Motor neuron (in vitro differentiated cells): ENCODE measurements at regions not wholly inside any gene's neighbourhood (a gene's known extent, or its start where the extent isn't known, plus 50 kb on each side); places are given as distances from the start of the nearest gene placed in this dataset.
A peak's percentile ranks its signal among the peaks of the same experiment; 100 is the strongest.

Source experiments
- ATAC-seq, 8 experiments: fragments of 200-7000 bp; cut with Tn5 transposase; replicated peaks in 6 of 8; 2 replicates each; pipeline ENCODE4 v1.8.0; 2021; ENCODE audit warnings: mild to moderate bottlenecking in 8 of 8, moderate library complexity in 8 of 8
- H3K27ac ChIP-seq, 2 donors: fragments of 250-450 bp; sonication (Bioruptor Pico); 2 replicates each; pipeline ENCODE4 v1.9.0; 2021; ENCODE audit warnings: antibody characterized with exemption in 2 of 2, mild to moderate bottlenecking in 2 of 2, moderate library complexity in 1 of 2
- H3K4me1 ChIP-seq, 2 donors: fragments of 250-450 bp; sonication (Bioruptor Pico); replicated peaks in 1 of 2; 2 replicates each; pipeline ENCODE4 v1.6.1; 2021; ENCODE audit warnings: antibody characterized with exemption in 2 of 2, mild to moderate bottlenecking in 2 of 2, moderate library complexity in 1 of 2
- H3K4me3 ChIP-seq, 5 donors: fragments of 250-450 bp; sonication (Bioruptor Pico); 2 replicates each; pipeline ENCODE4 v1.9.0; 2021; ENCODE audit warnings: antibody characterized with exemption in 5 of 5, mild to moderate bottlenecking in 5 of 5, moderate library complexity in 4 of 5
- WGBS, 10 experiments: fragments of 450-650 bp; shearing (Covaris generic); methylation state at CpG; one replicate each; pipeline ENCODE4 v1.0.0; 2022; 5-methylcytosine and 5-hydroxymethylcytosine counted together
- in situ Hi-C, 9 experiments: fragments of 400-800 bp; cut with MboI; loops; one replicate each; pipeline ENCODE4 v1.15.0; 2021; ENCODE audit warnings: low sequenced_read_pairs in 9 of 9, low pct_unique_long_range_greater_than_20kb in 2 of 9; ENCODE audit not compliant: unreplicated experiment in 9 of 9

DNA sequence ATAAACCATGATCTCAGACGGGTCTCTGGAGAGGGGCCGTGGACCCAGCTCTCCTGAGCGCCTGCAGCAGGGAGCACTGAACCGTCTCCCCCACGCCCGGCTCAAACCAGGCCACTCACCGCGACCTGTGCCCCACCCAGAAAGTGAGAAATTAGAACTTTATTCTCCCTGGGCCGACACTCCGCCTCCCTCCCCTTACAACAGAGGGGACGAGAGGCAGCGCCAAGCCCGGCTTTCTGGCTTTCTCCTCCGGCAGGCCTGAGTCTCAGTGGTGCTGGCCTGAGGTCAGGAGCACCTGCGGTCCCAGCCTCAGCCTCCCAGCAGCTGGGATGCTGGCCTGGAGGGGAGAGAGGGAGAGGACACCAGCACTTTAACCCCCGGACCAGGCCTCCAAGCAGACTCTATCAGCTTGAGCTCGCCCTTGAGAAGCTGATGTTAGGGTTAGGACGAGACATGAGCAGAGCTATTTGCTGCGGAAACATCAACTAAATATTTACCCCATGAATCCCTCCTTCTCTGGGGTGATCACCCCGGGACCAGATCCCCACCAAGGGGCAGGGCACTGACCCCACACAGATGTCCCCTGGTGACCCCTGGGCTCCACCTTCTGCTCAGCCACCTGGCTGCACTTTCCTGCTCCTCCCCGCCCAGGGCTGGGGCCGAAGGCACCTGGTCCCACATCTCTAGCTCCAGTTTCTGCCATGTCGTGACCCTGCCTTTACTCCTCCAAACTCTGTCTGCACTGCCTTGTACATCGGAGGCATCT lies 856.3 kb upstream of the SALL3 start:
- H3K4me3 ChIP-seq = no peak overlapping the region
- H3K27ac ChIP-seq = no peak overlapping the region
- 15 to 96% (median 45%) methylated on average over 2 to 12 of the region's 24 CpGs; no CpG with 5 or more reads in 1 of the 10 experiments for WGBS, 10 experiments
- H3K4me1 ChIP-seq = peaks cover 0 to 4% of the 10 kb centered on the region in 2 donors
- no peak for ATAC-seq
- in situ Hi-C loops = no loop called here

DNA sequence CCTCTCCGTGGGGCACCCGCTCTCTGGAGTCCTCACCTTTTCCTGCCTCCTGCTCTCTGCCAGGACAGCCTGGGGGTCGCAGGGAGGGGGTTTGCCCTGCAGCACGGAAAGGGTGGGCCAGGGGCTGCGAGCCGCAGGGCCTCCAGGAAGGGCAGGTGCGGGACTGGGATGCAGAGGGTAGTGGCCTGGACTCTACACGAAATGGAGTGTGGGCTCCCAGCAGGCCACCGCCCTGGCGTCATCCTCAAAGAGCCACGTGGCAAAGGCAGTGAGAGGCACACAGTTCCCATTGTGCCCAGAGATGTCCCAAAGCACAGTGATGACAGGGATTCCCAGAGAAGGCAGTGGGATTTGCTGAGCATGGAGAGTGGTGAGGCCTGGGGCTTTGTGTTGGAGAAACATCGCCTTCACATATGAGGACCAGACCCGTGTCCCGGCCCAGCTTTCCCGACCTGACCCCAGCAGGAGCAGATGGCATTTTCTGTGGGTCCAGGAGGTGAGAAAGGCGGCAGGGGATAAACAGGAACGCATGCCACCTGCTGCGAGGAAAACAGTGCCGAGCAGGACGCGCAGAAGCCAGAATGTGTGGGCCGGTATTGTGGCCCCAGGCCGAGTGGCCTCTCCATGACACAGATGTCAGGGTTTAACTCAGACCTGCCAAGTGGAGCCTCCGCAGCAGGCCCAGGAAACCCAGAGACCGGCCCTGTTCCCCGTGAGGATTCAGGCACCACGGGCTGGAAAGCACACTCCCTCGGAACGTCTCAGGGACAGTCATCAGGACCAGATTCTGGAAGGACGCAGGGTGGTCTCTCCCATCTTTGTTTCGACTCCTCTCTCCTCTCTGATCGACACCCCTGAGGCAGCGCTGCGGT lies 855.5 kb upstream of the SALL3 start:
- Histone ChIP-seq H3K4me3 (no peak overlapping the region), H3K4me1 (peaks cover 0 to 4% of the 10 kb centered on the region in 2 donors), H3K27ac (no peak overlapping the region)
- 0 to 100% (median 62%) methylated on average over 4 to 11 of the region's 34 CpGs; no CpG with 5 or more reads in 6 of the 10 experiments for WGBS, 10 experiments
- ATAC-seq = no peak
- in situ Hi-C loops = no loop called here

DNA sequence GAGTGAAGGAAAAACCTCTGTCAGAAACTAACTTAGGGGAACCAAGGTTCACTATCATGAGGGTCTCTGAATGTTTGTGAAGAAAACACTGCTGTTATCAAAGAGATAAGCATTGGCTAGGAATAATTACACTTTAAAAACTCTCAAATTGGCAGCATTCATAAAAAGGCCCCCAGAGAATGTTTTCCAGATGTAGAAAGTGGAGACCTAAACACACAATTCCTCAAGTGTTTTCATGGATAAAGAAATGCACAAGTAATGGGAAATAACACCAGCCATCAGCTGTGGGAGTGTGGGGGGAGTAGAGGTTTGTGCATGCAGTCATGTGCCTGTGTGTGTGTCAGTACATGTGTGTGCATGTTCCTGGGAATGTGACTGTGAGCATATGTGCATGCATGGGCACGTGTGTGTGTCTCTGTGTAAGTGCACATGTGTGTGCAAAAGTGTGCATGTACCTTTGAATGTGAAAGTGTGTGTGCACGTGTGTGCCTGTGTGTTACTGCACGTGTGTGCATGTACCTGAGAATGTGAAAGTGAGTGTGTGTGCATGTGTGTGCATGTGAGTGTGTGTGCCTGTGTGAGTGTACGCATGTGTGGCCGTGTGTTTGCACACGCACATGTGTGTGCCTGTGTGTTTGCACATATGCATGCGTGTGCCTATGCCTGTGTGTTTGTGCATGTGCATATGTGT lies 854.3 kb upstream of the SALL3 start:
- Histone ChIP-seq H3K27ac (no peak overlapping the region), H3K4me1 (peaks cover 0 to 4% of the 10 kb centered on the region in 2 donors), H3K4me3 (no peak overlapping the region)
- in situ Hi-C loops = no loop called here
- no peak for ATAC-seq
- WGBS, 10 experiments = 31 to 94% (median 75%) methylated on average over 1 to 7 of the region's 7 CpGs; no CpG with 5 or more reads in 6 of the 10 experiments

DNA sequence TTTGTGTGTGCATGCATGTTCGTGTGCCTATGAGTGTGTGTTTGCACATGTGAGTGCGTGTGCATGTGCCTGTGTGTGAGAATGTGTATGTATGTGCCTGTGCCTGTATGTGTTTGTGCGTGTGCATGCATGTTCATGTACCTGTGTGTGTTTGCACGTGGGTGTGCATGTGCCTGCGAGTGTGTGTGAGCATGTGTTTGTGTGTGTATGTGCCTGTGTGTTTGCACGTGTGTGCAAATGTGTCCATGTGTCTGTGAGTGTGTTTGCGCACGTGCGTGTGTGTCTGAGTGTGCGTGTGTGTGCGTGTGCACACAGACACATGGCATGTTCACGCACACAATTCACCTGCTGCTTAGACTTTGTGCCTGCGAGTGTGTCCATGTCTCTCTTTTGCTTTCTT lies 853.5 kb upstream of the SALL3 start:
- in situ Hi-C loops = no loop called here

DNA sequence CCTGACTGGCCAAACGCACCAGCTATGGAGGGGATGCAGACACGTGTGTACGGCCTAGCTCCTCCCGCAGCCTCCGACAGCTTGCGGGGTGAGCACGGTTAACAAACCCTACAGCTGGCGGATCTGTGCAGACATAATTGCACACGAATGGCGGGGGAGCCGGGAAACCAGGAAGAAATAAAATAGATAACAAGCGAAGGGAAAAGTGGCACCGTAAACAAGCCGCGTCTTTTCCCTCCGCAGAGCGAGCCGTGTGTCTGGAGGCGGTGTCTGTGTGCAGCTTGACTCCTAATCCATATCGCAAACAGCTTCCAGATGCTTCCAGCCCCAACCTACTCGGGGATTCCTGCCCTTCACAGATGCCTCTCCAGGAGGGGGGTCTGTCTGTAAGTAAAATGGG lies 853.1 kb upstream of the SALL3 start:
- in situ Hi-C loops = no loop called here

More for the DNA sequence above, 853.5 kb upstream of the SALL3 start:
- no peak for ATAC-seq
- Histone ChIP-seq H3K27ac (no peak overlapping the region), H3K4me1 (peaks cover 0 to 4% of the 10 kb centered on the region in 2 donors), H3K4me3 (no peak overlapping the region)
- 0 to 100% (median 60%) methylated on average over 1 to 9 of the region's 13 CpGs; no CpG with 5 or more reads in 1 of the 10 experiments for WGBS, 10 experiments

DNA sequence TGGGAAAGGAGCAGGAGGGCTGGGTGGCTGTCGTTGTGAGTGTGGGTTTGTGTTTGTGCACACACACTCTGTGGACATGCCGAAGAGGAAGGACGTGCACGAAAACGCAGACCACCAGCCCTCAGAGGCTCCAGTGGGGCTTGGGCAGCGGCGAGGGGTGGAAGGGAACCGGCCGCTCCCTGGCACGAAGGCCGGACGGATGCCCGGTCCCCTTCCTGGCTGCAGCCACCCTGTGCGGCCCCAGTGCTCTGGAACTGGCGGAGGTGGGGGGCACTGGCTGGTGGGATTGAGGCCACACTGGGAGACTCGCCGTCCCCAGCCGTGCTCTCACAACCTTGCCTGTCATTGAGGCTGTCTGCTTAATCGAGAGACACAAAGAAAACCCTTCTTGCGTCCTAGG lies 852.6 kb upstream of the SALL3 start:
- in situ Hi-C loops = no loop called here
- ATAC-seq = no peak

More for the DNA sequence above, 853.1 kb upstream of the SALL3 start:
- WGBS, 10 experiments = 0 to 100% (median 40%) methylated on average over 1 to 16 of the region's 21 CpGs; no CpG with 5 or more reads in 3 of the 10 experiments
- peaks cover 0 to 4% of the 10 kb centered on the region in 2 donors for H3K4me1 ChIP-seq
- H3K27ac ChIP-seq = no peak overlapping the region
- ATAC-seq = no peak
- H3K4me3 ChIP-seq = no peak overlapping the region

DNA sequence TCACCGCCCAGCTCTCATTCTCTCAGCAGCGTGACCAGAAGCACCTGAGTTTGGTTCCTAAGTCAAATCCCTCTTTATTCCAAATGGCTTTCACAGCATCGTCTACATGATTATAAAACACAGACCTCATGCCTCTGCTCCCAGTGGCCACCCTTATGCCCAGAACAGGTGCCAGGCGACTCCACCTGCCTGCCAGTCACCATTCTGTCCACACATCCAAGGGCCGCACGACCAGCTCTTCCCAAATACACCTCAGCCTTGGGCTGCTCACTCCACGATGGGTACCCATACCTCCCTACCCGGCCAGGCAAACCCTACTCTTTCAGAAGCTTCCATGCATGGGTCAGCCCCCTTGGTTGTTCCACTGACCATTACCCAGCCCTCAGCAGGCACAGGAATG lies 851.6 kb upstream of the SALL3 start:
- no peak for ATAC-seq
- Histone ChIP-seq H3K27ac (no peak overlapping the region), H3K4me1 (peaks cover 0 to 4% of the 10 kb centered on the region in 2 donors), H3K4me3 (no peak overlapping the region)
- in situ Hi-C loops = no loop called here
- WGBS, 10 experiments = 0 to 100% (median 72%) methylated on average over 1 to 8 of the region's 8 CpGs; no CpG with 5 or more reads in 3 of the 10 experiments

More for the DNA sequence above, 852.6 kb upstream of the SALL3 start:
- 8 to 100% (median 90%) methylated on average over 1 to 9 of the region's 20 CpGs; no CpG with 5 or more reads in 3 of the 10 experiments for WGBS, 10 experiments
- Histone ChIP-seq H3K4me3 (no peak overlapping the region), H3K4me1 (peaks cover 0 to 4% of the 10 kb centered on the region in 2 donors), H3K27ac (no peak overlapping the region)

DNA sequence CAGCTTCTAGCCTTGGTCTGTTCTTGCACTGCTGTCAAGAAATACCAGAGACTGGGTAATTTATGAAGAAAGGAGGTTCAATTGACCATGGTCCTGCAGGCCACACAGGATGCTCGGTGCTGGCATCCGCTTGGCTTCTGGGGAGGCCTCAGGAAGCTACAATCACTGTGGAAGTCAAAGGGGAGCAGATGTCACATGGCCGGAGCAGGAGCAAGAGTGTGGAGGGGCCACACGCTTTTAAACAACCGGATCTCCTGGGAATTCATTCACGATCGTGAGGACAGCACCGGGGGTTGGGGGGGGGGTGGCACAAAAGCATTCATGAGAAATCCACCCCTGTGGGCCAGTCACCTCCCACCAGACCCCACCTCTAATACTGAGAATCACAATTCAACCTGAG lies 850.4 kb upstream of the SALL3 start:
- in situ Hi-C loops = no loop called here
- 20 to 80% methylated on average over 2 of the region's 8 CpGs; no CpG with 5 or more reads in 8 of the 10 experiments for WGBS, 10 experiments
- no peak overlapping the region for H3K27ac ChIP-seq
- ATAC-seq = no peak
- no peak overlapping the region for H3K4me3 ChIP-seq
- peaks cover 0 to 4% of the 10 kb centered on the region in 2 donors for H3K4me1 ChIP-seq

DNA sequence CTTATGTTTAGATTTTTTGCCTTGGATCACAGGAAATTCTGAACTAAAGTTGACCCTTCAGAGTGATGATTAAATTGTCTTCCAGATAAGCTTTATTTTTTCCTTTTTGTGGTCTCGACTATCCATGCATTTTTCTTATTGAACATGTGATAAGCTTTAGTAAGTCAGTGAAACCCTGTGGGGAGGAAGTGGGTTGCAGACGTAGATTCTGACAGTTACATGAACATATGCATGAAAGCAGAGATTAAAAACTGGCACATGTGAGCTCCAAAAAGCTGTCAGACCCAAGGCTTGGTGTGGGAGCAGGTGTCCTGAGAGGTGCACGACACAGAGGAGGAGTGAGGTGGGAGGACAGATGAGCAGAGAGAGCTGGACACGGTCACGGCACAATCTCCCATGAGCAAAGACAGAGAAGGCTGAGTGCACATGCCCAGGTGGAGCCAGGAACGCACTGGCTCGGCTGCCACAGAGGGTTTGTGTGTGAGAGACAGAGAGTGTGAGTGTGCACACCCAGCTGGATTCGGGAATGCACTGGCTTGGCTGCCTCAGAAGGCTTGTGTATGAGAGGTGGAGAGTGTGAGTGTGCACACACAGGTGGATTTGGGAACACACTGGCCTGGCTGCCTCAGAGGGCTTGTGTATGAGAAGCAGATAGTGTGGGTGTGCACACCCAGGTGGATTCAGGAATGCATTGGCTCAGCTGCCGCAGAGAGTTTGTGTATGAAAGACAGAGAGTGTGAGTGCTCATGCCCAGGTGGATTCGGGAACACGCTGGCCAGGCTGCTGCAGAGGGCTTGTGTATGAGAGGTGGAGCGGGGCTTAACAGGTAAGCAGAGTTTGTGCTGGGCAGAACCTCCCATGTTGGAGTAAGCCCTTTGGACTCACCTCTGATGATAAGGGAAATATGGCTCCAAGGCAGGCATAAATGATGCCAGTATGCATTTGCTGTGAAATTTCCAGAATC lies 849.1 kb upstream of the SALL3 start:
- 0 to 89% (median 53%) methylated on average over 1 to 8 of the region's 12 CpGs; no CpG with 5 or more reads in 1 of the 10 experiments for WGBS, 10 experiments
- no peaks in the 10 kb centered on the region for H3K4me1 ChIP-seq
- H3K27ac ChIP-seq = no peak overlapping the region
- no peak for ATAC-seq
- in situ Hi-C loops = no loop called here
- H3K4me3 ChIP-seq = no peak overlapping the region

DNA sequence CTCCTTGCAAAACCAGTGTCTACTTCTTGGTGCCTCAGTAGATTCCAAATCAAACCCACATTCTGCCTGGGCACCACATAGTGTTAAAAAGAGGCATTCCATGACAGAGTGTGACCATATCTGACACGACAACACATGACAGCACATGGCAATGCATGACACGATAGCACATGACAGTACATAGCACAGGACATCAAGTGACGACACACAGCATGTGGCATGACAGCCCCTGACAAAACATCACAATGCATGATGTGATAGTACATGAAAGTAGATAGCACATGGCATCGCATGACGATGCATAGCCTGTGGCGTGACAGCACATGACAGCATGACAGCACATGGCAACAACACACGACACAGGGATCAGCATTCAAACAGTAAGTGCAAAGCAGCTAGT lies 845.9 kb upstream of the SALL3 start:
- Histone ChIP-seq H3K27ac (no peak overlapping the region), H3K4me1 (no peaks in the 10 kb centered on the region), H3K4me3 (no peak overlapping the region)
- WGBS, 10 experiments = 0 to 100% (median 70%) methylated on average over 1 to 6 of the region's 7 CpGs; no CpG with 5 or more reads in 1 of the 10 experiments
- in situ Hi-C loops = no loop called here
- ATAC-seq = no peak

DNA sequence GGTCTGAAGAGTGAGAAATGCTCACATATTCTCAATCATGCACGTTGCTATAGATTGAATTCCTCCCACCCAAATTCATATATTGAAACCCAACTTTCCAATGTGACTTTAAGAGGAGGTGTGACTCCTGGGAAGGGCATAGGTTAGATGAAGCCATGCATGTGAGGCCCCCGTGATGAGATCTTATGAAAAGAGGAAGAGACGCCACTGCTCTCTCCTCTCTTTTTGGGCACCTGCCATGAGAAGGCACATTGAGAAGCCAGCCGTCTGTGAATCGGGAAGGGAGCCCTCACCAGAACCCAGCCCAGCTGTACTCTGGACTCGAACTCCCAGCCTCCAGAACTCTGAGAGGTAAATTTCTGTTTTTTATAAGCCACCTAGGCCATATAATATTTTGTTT lies 842.6 kb upstream of the SALL3 start:
- no peaks in the 10 kb centered on the region for H3K4me1 ChIP-seq
- in situ Hi-C loops = no loop called here
- H3K4me3 ChIP-seq = no peak overlapping the region
- H3K27ac ChIP-seq = no peak overlapping the region
- ATAC-seq = no peak
- WGBS, 10 experiments = 0 to 100% (median 33%) methylated on average over 1 to 4 of the region's 6 CpGs; no CpG with 5 or more reads in 1 of the 10 experiments

DNA sequence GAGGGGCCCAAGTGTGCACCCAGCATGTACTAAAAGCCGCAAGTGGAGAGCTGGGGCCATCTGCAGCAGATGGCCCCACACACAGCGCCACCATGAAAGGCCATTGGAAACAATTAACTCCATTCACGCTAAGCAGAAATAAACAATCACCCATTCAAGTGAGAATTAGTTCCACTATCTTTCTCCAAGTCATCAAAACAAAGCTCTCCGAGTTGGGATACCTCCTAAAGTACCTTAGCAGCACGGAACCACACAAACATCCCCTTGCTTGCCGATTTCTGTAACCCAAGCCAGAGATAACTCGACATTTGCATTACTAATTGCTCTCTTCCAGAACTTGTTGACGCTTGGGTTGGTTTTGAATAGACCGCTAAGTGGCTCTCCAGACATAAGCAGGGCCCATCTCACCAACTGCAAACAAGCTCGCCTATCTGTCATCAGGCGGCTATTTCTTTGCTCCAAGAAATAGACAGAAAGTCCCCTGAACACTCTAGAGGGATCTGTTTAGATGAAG lies 840.6 kb upstream of the SALL3 start:
- no peak overlapping the region for H3K27ac ChIP-seq
- peak in 4 of 8 experiments; percentile 12 to 73 (median 40) for ATAC-seq
- 4 to 69% (median 25%) methylated on average over 4 to 8 of the region's 11 CpGs; no CpG with 5 or more reads in 4 of the 10 experiments for WGBS, 10 experiments
- no peaks in the 10 kb centered on the region for H3K4me1 ChIP-seq
- H3K4me3 ChIP-seq = no peak overlapping the region
- in situ Hi-C loops = no loop called here
